ENCODE measurements at regions not wholly inside any gene's neighbourhood (a gene's known extent, or its start where the extent isn't known, plus 50 kb on each side); places are given as distances from the start of the nearest gene placed in this dataset.

- Histone ChIP-seq H3F3A (ENCODE audit: insufficient read depth, low read length) (no peaks in the 10 kb centered on the region), H2AFZ (ENCODE audit: low read length) (no peak overlapping the region), H3K27ac (ENCODE audit: low read length) (no peak overlapping the region), H3K36me3 (replicated peaks; ENCODE audit: insufficient read depth, low read length) (no peaks in the 10 kb centered on the region), H3K4me1 (ENCODE audit: low read length) (no peaks in the 10 kb centered on the region), H3K27me3 (replicated peaks; ENCODE audit: insufficient read depth, low read length) (no peaks in the 10 kb centered on the region), H4K20me1 (ENCODE audit: insufficient read depth, low read length) (no peaks in the 10 kb centered on the region), H3K4me3 (ENCODE audit: low read length) (no peak overlapping the region), H3K4me2 (ENCODE audit: low read depth, low read length) (no peak overlapping the region), H3K79me2 (ENCODE audit: low read length) (no peaks in the 10 kb centered on the region), H3K9me3 (replicated peaks; ENCODE audit: insufficient read depth, low read length) (no peaks in the 10 kb centered on the region), H3K9me2 (replicated peaks; ENCODE audit: insufficient read depth, low read length) (no peaks in the 10 kb centered on the region), H3K9ac (ENCODE audit: low read length) (no peak overlapping the region)
- TF ChIP-seq EZH2phosphoT487 (IDR thresholded peaks at IDR 0.05; ENCODE audit: low read length) (no peak), CTCF (IDR thresholded peaks at IDR 0.05; ENCODE audit: low read length) (no peak), EZH2 (optimal IDR thresholded peaks at IDR 0.05; ENCODE audit: low read depth, low read length) (no peak)
- peak; percentile 9 for DNase-seq
Observed at GRCh38 chr4:62250100-62250499, 1050.0 kb downstream of the ADGRL3 start.

DNA sequence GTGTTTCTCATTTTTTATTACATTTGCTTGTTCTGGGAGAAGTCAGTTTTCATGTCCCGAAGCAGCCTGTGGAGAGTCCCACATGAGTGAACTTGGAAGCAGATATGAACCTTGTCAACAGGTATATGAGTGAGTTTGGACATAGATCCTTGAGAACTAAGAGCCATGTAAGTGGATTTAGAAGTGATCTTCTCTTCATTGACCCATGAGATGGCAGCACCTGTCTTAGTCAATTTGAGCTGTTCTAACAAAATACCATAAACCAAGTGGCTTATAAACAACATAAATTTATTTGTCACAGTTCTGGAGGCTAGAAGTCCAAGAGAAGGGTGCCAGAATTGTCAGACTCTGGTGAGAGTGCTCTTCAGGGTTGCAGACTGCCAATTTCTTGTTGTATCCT, 1043.8 kb downstream of the ADGRL3 start:
- no peak for TF ChIP-seq EZH2 (optimal IDR thresholded peaks at IDR 0.05; ENCODE audit: low read depth, low read length)
- TF ChIP-seq EZH2phosphoT487 (IDR thresholded peaks at IDR 0.05; ENCODE audit: low read length), result no peak
- no peak for TF ChIP-seq CTCF (IDR thresholded peaks at IDR 0.05; ENCODE audit: low read length)
- no peak overlapping the region for H3K27ac ChIP-seq (ENCODE audit: low read length)
- H3K4me1 ChIP-seq (ENCODE audit: low read length), result no peaks in the 10 kb centered on the region
- H2AFZ ChIP-seq (ENCODE audit: low read length), result no peak overlapping the region
- H3K9me2 ChIP-seq (replicated peaks; ENCODE audit: insufficient read depth, low read length), result no peaks in the 10 kb centered on the region
- H3K4me2 ChIP-seq (ENCODE audit: low read depth, low read length), result no peak overlapping the region
- H3K79me2 ChIP-seq (ENCODE audit: low read length), result no peaks in the 10 kb centered on the region
- DNase-seq, result no peak
- H3K9me3 ChIP-seq (replicated peaks; ENCODE audit: insufficient read depth, low read length), result no peaks in the 10 kb centered on the region
- H3F3A ChIP-seq (ENCODE audit: insufficient read depth, low read length), result no peaks in the 10 kb centered on the region
- H3K27me3 ChIP-seq (replicated peaks; ENCODE audit: insufficient read depth, low read length), result no peaks in the 10 kb centered on the region
- no peaks in the 10 kb centered on the region for H4K20me1 ChIP-seq (ENCODE audit: insufficient read depth, low read length)
- no peak overlapping the region for H3K4me3 ChIP-seq (ENCODE audit: low read length)
- H3K36me3 ChIP-seq (replicated peaks; ENCODE audit: insufficient read depth, low read length), result no peaks in the 10 kb centered on the region
- no peak overlapping the region for H3K9ac ChIP-seq (ENCODE audit: low read length)

DNA sequence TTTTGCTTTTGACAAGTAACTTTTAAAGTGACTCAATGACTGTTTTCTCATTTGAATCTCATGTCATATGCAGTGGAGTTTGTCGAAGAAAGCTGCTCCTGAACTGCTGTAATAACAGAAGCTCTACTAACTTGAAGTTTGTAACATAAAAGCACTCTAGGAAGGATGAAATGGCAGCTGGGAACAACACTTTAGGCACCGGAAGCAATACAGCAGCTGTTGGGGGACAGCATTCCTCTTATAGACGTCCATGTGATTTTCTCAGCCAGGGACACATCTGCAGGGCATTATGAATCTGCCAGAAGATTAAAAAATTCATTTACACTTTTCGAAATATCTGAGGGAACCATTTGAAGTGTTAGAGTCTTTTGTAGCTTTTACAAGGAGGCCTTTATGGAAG, 1035.8 kb downstream of the ADGRL3 start:
- Histone ChIP-seq H3K36me3 (replicated peaks; ENCODE audit: insufficient read depth, low read length) (no peaks in the 10 kb centered on the region), H3K9me2 (replicated peaks; ENCODE audit: insufficient read depth, low read length) (no peaks in the 10 kb centered on the region), H3K4me1 (ENCODE audit: low read length) (no peaks in the 10 kb centered on the region), H3K4me3 (ENCODE audit: low read length) (no peak overlapping the region), H3K9me3 (replicated peaks; ENCODE audit: insufficient read depth, low read length) (no peaks in the 10 kb centered on the region), H3K27ac (ENCODE audit: low read length) (no peak overlapping the region), H3K79me2 (ENCODE audit: low read length) (no peaks in the 10 kb centered on the region), H2AFZ (ENCODE audit: low read length) (no peak overlapping the region), H3K9ac (ENCODE audit: low read length) (no peak overlapping the region), H3K4me2 (ENCODE audit: low read depth, low read length) (no peak overlapping the region), H3F3A (ENCODE audit: insufficient read depth, low read length) (no peaks in the 10 kb centered on the region), H4K20me1 (ENCODE audit: insufficient read depth, low read length) (no peaks in the 10 kb centered on the region), H3K27me3 (replicated peaks; ENCODE audit: insufficient read depth, low read length) (no peaks in the 10 kb centered on the region)
- no peak for DNase-seq
- TF ChIP-seq CTCF (IDR thresholded peaks at IDR 0.05; ENCODE audit: low read length), result no peak

DNA sequence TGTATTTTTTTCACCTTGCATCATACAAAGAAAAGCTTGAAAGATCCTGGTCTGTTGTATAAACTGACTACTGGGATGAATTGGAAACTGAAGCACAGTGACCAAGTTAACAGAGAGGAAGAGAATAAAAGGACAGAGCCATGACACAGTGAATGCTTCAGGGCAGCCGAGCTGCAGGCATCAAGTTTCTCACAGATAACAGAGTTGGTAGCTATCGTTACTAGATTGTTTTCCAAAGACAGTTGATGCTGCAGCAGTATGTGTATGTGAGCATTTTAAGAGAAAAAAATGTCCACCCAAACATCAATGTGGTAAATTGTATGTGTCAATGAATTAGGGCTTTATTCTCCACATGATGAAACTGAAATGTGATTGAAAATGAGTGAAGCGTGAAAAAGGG, 1032.7 kb downstream of the ADGRL3 start:
- no peaks in the 10 kb centered on the region for H3K9me2 ChIP-seq (replicated peaks; ENCODE audit: insufficient read depth, low read length)
- no peak overlapping the region for H3K4me3 ChIP-seq (ENCODE audit: low read length)
- no peak overlapping the region for H3K27ac ChIP-seq (ENCODE audit: low read length)
- TF ChIP-seq CTCF (IDR thresholded peaks at IDR 0.05; ENCODE audit: low read length) (no peak), EZH2phosphoT487 (IDR thresholded peaks at IDR 0.05; ENCODE audit: low read length) (no peak), EZH2 (optimal IDR thresholded peaks at IDR 0.05; ENCODE audit: low read depth, low read length) (no peak)
- no peak overlapping the region for H3K4me2 ChIP-seq (ENCODE audit: low read depth, low read length)
- no peak overlapping the region for H2AFZ ChIP-seq (ENCODE audit: low read length)
- no peaks in the 10 kb centered on the region for H3F3A ChIP-seq (ENCODE audit: insufficient read depth, low read length)
- no peaks in the 10 kb centered on the region for H3K79me2 ChIP-seq (ENCODE audit: low read length)
- no peak overlapping the region for H3K9ac ChIP-seq (ENCODE audit: low read length)
- DNase-seq, result no peak
- H3K9me3 ChIP-seq (replicated peaks; ENCODE audit: insufficient read depth, low read length), result no peaks in the 10 kb centered on the region
- no peaks in the 10 kb centered on the region for H3K27me3 ChIP-seq (replicated peaks; ENCODE audit: insufficient read depth, low read length)
- no peaks in the 10 kb centered on the region for H3K4me1 ChIP-seq (ENCODE audit: low read length)
- no peaks in the 10 kb centered on the region for H4K20me1 ChIP-seq (ENCODE audit: insufficient read depth, low read length)
- no peaks in the 10 kb centered on the region for H3K36me3 ChIP-seq (replicated peaks; ENCODE audit: insufficient read depth, low read length)
